SU-DHL-6 (cell line): ENCODE measurements at regions not wholly inside any gene's neighbourhood (a gene's known extent, or its start where the extent isn't known, plus 50 kb on each side); places are given as distances from the start of the nearest gene placed in this dataset.

Experiments used
- H2AFZ ChIP-seq: fragments of 200-600 bp; sonication (generic); 2 replicates; pipeline ENCODE4 v1.6.1; 2014; ENCODE audit warnings: low read depth, mild to moderate bottlenecking, moderate library complexity, mixed read lengths, antibody characterized with exemption, low read length; ENCODE audit not compliant: severe bottlenecking
- H3F3A ChIP-seq: fragments of 200-600 bp; shearing (Covaris generic); 2 replicates; pipeline ENCODE4 v1.6.0; 2016; ENCODE audit warnings: antibody characterized with exemption, mild to moderate bottlenecking; ENCODE audit not compliant: insufficient read depth
- H3K27ac ChIP-seq: fragments of 200-600 bp; sonication (generic); 2 replicates; pipeline ENCODE4 v1.5.1; 2016; ENCODE audit warnings: low read depth, mild to moderate bottlenecking, low read length, moderate library complexity, mixed read lengths
- H3K27me3 ChIP-seq: fragments of 200-600 bp; sonication (generic), shearing (Covaris generic); 2 replicates; pipeline ENCODE4 v1.6.0; 2014; ENCODE audit warnings: mild to moderate bottlenecking, low read length
- H3K36me3 ChIP-seq: fragments of 200-600 bp; sonication (generic); 2 replicates; pipeline ENCODE4 v1.6.1; 2014; ENCODE audit warnings: mild to moderate bottlenecking, low read length, mixed read lengths
- H3K4me2 ChIP-seq: fragments of 300-600, 200-600 bp; shearing (Covaris generic), sonication (generic); 2 replicates; pipeline ENCODE4 v1.6.0; 2014; ENCODE audit warnings: low read length, low read depth, mild to moderate bottlenecking; ENCODE audit not compliant: poor library complexity, severe bottlenecking
- H3K4me3 ChIP-seq: fragments of 200-600 bp; sonication (generic); 2 replicates; pipeline ENCODE4 v1.5.1; 2014; ENCODE audit warnings: antibody characterized with exemption, low read length, mild to moderate bottlenecking, mixed read lengths; ENCODE audit not compliant: insufficient read depth, poor library complexity, severe bottlenecking
- H3K79me2 ChIP-seq: fragments of 200-600 bp; sonication (generic); 2 replicates; pipeline ENCODE4 v1.6.1; 2014; ENCODE audit warnings: mild to moderate bottlenecking, low read length, moderate library complexity; ENCODE audit not compliant: insufficient read depth
- H3K9ac ChIP-seq: fragments of 200-600 bp; sonication (generic); 2 replicates; pipeline ENCODE4 v1.7.0; 2014; ENCODE audit warnings: mild to moderate bottlenecking, low read length
- H3K9me2 ChIP-seq: fragments of 200-600 bp; sonication (generic); replicated peaks from 2 replicates; pipeline ENCODE4 v1.6.1; 2014; ENCODE audit warnings: low read length; ENCODE audit not compliant: insufficient read depth
- H3K9me3 ChIP-seq: fragments of 200-600 bp; sonication (generic); 2 replicates; pipeline ENCODE4 v1.6.1; 2014; ENCODE audit warnings: low read length, mixed read lengths; ENCODE audit not compliant: insufficient read depth
- H4K20me1 ChIP-seq: fragments of 200-600 bp; sonication (generic); 2 replicates; pipeline ENCODE4 v1.6.1; 2014; ENCODE audit warnings: low read depth, mild to moderate bottlenecking, antibody characterized with exemption, low read length, moderate library complexity, mixed read lengths
- EZH2phosphoT487 ChIP-seq: fragments of 200-600 bp; sonication (generic), shearing (Covaris generic); conservative IDR thresholded peaks from 2 replicates; pipeline ENCODE4 v1.6.1; 2018; ENCODE audit warnings: mild to moderate bottlenecking, antibody characterized with exemption, low read length, moderate library complexity, mixed read lengths
- TF ChIP-seq, protein P1 (sequence below): fragments of 200-600 bp; sonication (generic); IDR thresholded peaks from one replicate; pipeline ENCODE4 v1.5.1; 2017; ENCODE audit warnings: antibody characterized with exemption, mild to moderate bottlenecking, low read length, moderate library complexity; ENCODE audit not compliant: insufficient read depth, poor library complexity, severe bottlenecking

GRCh38 chr20:52880259-52880658 is 91.9 kb upstream of the TSHZ2 start:
- H3K27ac ChIP-seq: no peak overlapping the region
- H2AFZ ChIP-seq: no peak overlapping the region
- H3K79me2 ChIP-seq: no peaks in the 10 kb centered on the region
- TF ChIP-seq, protein P1, sequence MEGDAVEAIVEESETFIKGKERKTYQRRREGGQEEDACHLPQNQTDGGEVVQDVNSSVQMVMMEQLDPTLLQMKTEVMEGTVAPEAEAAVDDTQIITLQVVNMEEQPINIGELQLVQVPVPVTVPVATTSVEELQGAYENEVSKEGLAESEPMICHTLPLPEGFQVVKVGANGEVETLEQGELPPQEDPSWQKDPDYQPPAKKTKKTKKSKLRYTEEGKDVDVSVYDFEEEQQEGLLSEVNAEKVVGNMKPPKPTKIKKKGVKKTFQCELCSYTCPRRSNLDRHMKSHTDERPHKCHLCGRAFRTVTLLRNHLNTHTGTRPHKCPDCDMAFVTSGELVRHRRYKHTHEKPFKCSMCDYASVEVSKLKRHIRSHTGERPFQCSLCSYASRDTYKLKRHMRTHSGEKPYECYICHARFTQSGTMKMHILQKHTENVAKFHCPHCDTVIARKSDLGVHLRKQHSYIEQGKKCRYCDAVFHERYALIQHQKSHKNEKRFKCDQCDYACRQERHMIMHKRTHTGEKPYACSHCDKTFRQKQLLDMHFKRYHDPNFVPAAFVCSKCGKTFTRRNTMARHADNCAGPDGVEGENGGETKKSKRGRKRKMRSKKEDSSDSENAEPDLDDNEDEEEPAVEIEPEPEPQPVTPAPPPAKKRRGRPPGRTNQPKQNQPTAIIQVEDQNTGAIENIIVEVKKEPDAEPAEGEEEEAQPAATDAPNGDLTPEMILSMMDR: no peak
- TF ChIP-seq EZH2phosphoT487: no peak
- no peaks in the 10 kb centered on the region; the same call in 1 of the 2 replicates for H3K36me3 ChIP-seq
- H3F3A ChIP-seq: no peaks in the 10 kb centered on the region
- no peaks in the 10 kb centered on the region for H3K27me3 ChIP-seq
- H4K20me1 ChIP-seq: no peaks in the 10 kb centered on the region
- H3K9me3 ChIP-seq: no peaks in the 10 kb centered on the region
- H3K4me2 ChIP-seq: no peak overlapping the region
- no peaks in the 10 kb centered on the region for H3K9me2 ChIP-seq
- H3K4me3 ChIP-seq: no peak overlapping the region
- no peak overlapping the region for H3K9ac ChIP-seq

DNA sequence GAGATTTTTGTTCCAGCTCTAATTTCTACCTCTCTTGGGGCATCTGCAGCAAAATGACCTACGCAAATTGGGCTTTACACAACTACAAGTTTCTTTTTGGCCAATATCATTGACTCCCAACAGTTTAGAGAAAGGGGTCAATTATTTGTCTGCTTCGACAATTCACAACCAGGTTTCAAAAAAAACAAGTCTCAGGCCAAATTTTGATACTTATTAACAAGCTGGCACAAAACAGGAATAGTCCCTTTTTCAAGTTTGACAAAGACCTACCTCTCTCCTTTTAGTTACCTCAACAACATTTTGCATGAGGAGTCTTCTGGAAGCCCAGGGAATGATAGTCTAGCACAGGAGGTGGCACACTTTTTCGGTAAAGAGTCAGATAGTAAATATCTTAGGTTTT is 97.9 kb upstream of the TSHZ2 start:
- H3K9me3 ChIP-seq: no peaks in the 10 kb centered on the region
- TF ChIP-seq, protein P1: no peak
- TF ChIP-seq EZH2phosphoT487: no peak

GRCh38 chr20:52869698-52870501 is 102.3 kb upstream of the TSHZ2 start:
- Histone ChIP-seq H3K27me3 (no peaks in the 10 kb centered on the region), H3F3A (no peaks in the 10 kb centered on the region), H3K36me3 (no peaks in the 10 kb centered on the region), H4K20me1 (no peaks in the 10 kb centered on the region), H3K9me3 (no peaks in the 10 kb centered on the region), H3K79me2 (no peaks in the 10 kb centered on the region), H3K27ac (no peak overlapping the region), H2AFZ (no peak overlapping the region), H3K9ac (no peak overlapping the region), H3K9me2 (no peaks in the 10 kb centered on the region), H3K4me2 (no peak overlapping the region), H3K4me3 (no peak overlapping the region)
- no peak for TF ChIP-seq EZH2phosphoT487
- TF ChIP-seq, protein P1: no peak

More for the DNA sequence above, 97.9 kb upstream of the TSHZ2 start:
- H3K9me2 ChIP-seq: no peaks in the 10 kb centered on the region
- H3K79me2 ChIP-seq: no peaks in the 10 kb centered on the region
- H3K36me3 ChIP-seq: no peaks in the 10 kb centered on the region
- no peak overlapping the region for H3K9ac ChIP-seq
- no peaks in the 10 kb centered on the region for H4K20me1 ChIP-seq
- H3K4me2 ChIP-seq: no peak overlapping the region
- H3F3A ChIP-seq: no peaks in the 10 kb centered on the region
- no peak overlapping the region for H2AFZ ChIP-seq
- no peak overlapping the region for H3K4me3 ChIP-seq
- no peaks in the 10 kb centered on the region for H3K27me3 ChIP-seq
- no peak overlapping the region for H3K27ac ChIP-seq
